Mesothelial cell of epicardium (in vitro differentiated cells): ENCODE measurements at regions not wholly inside any gene's neighbourhood (a gene's known extent, or its start where the extent isn't known, plus 50 kb on each side); places are given as distances from the start of the nearest gene placed in this dataset.

Experiments used
- DNase-seq, 2 experiments: peaks; one replicate each; pipeline ENCODE4 v3.0.0; 2021; ENCODE audit warnings: low spot score in 2 of 2; ENCODE audit not compliant: unreplicated experiment in 2 of 2
- H3K27ac Mint-ChIP-seq: 2 replicates; pipeline ENCODE4 v1.8.0; 2021; ENCODE audit warnings: mixed read lengths
- H3K27me3 Mint-ChIP-seq: 2 replicates; pipeline ENCODE4 v1.8.0; 2021; ENCODE audit warnings: low read depth, mixed read lengths
- H3K36me3 Mint-ChIP-seq: 2 replicates; pipeline ENCODE4 v1.8.0; 2021; ENCODE audit warnings: mixed read lengths
- H3K4me1 Mint-ChIP-seq: 2 replicates; pipeline ENCODE4 v1.8.0; 2021; ENCODE audit warnings: mixed read lengths
- H3K4me3 Mint-ChIP-seq: 2 replicates; pipeline ENCODE4 v1.8.0; 2021; ENCODE audit warnings: mild to moderate bottlenecking, moderate library complexity, mixed read lengths
- H3K9me3 Mint-ChIP-seq: 2 replicates; pipeline ENCODE4 v1.8.0; 2021; ENCODE audit warnings: mixed read lengths
- CTCF ChIP-seq: fragments of 200-600 bp; sonication (generic); IDR thresholded peaks from one replicate; pipeline ENCODE4 v1.5.0; 2021; ENCODE audit warnings: antibody characterized with exemption; ENCODE audit not compliant: unreplicated experiment

- H3K36me3 Mint-ChIP-seq: peaks cover 3% of the 10 kb centered on the region
- no peak overlapping the region for H3K4me3 Mint-ChIP-seq
- H3K4me1 Mint-ChIP-seq: peaks cover 19% of the 10 kb centered on the region
- no peaks in the 10 kb centered on the region for H3K27me3 Mint-ChIP-seq
- no peak for TF ChIP-seq CTCF
- peaks cover 9% of the 10 kb centered on the region for H3K9me3 Mint-ChIP-seq
- H3K27ac Mint-ChIP-seq: peak overlapping the region; percentile 55
- DNase-seq: no peak
Observed at GRCh38 chr5:68872088-68872839, 221.6 kb upstream of the SLC30A5 start.

GRCh38 chr5:68873198-68873597, 220.6 kb upstream of the SLC30A5 start:
- Mint-ChIP-seq H3K36me3 (no peaks in the 10 kb centered on the region), H3K27ac (peak overlapping the region; percentile 55), H3K4me1 (peaks cover 19% of the 10 kb centered on the region), H3K9me3 (peaks cover 4% of the 10 kb centered on the region), H3K27me3 (no peaks in the 10 kb centered on the region), H3K4me3 (no peak overlapping the region)
- TF ChIP-seq CTCF: no peak
- DNase-seq: no peak

GRCh38 chr5:68875351-68875750, 218.5 kb upstream of the SLC30A5 start:
- H3K36me3 Mint-ChIP-seq: no peaks in the 10 kb centered on the region
- H3K4me3 Mint-ChIP-seq: no peak overlapping the region
- no peak for DNase-seq
- TF ChIP-seq CTCF: no peak
- peaks cover 19% of the 10 kb centered on the region for H3K4me1 Mint-ChIP-seq
- H3K9me3 Mint-ChIP-seq: no peaks in the 10 kb centered on the region
- no peaks in the 10 kb centered on the region for H3K27me3 Mint-ChIP-seq
- no peak overlapping the region for H3K27ac Mint-ChIP-seq

- Mint-ChIP-seq H3K36me3 (no peaks in the 10 kb centered on the region), H3K4me3 (no peak overlapping the region), H3K27ac (peak overlapping the region; percentile 53), H3K9me3 (peaks cover 6% of the 10 kb centered on the region), H3K4me1 (peaks cover 18% of the 10 kb centered on the region), H3K27me3 (no peaks in the 10 kb centered on the region)
- no peak for TF ChIP-seq CTCF
- DNase-seq: no peak
Observed at GRCh38 chr5:68883436-68883835, 210.4 kb upstream of the SLC30A5 start.

GRCh38 chr5:68884144-68884754, 209.6 kb upstream of the SLC30A5 start:
- peak overlapping the region; percentile 85 for H3K27ac Mint-ChIP-seq
- no peak overlapping the region for H3K4me3 Mint-ChIP-seq
- TF ChIP-seq CTCF: no peak
- no peaks in the 10 kb centered on the region for H3K36me3 Mint-ChIP-seq
- H3K4me1 Mint-ChIP-seq: peaks cover 18% of the 10 kb centered on the region
- peaks cover 6% of the 10 kb centered on the region for H3K9me3 Mint-ChIP-seq
- H3K27me3 Mint-ChIP-seq: no peaks in the 10 kb centered on the region
- no peak for DNase-seq
